ENCODE measurements at regions not wholly inside any gene's neighbourhood (a gene's known extent, or its start where the extent isn't known, plus 50 kb on each side); places are given as distances from the start of the nearest gene placed in this dataset.
"Not testable (repeated sequence)": the region's sequence is repeated elsewhere in the genome, so short reads cannot be mapped to it uniquely, and the experiment has no call there.

DNA sequence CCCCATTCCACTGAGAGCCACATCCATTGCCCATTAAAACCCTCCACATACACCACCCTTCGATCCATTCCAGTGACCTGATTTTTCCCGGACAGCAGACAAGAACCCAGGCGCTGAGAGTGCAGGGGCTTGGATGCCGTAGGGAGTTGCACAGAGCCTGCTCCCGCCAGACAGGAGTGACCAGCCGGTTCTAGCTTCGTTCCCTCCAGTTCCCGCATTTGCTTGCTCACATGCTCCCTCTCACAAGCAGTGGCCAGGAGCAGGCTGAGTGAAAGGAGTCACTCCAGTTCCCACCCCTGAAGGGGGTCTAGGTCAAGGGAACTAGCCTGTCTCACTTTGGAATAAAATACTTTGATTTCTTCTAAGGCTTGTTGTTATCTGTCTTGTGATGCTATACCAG, 119.5 kb downstream of the SKIDA1 start:
- no peak for DNase-seq

DNA sequence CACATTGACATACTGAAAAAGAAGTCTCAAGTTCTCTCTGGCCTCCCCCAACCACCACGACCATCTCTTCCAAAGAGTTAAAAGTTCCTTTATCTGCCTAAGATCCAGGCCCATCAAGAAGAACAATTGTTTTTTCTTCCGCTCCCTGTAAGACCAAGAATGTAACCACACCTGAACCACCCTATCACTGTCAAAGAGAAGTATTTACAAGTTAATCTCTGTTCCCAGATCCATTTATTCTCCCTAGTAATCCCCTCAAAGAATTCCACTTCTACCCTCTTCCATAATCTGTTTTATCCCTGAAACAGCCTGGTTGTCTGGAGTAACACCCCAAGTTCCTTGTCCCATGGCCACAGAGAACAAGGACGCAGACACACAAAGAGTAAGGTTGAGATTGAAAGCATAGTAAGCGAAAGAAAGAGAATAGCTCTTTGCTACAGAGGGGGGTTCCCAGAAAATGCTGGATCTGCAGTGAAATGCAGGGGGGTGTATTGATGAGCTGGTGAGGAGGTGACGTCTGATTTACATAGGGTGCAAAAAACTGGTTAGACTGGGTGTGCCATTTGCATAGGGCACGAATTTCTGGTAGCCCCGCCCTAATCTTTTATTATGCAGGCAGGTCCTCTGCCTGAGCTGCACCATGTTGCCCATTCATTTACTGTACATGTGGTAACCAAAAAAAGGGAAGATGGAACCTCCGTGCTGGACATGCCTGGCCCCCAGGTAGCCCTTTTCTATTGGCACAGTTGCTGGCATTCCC, 122.0 kb downstream of the SKIDA1 start:
- DNase-seq = no peak

- peak in 1 of 2 experiments; percentile 17 for DNase-seq
These were observed 122.8 kb downstream of the SKIDA1 start for GRCh38 chr10:21402606-21403083.

GRCh38 chr10:21401196-21401595, 124.3 kb downstream of the SKIDA1 start:
- DNase-seq = no peak

DNA sequence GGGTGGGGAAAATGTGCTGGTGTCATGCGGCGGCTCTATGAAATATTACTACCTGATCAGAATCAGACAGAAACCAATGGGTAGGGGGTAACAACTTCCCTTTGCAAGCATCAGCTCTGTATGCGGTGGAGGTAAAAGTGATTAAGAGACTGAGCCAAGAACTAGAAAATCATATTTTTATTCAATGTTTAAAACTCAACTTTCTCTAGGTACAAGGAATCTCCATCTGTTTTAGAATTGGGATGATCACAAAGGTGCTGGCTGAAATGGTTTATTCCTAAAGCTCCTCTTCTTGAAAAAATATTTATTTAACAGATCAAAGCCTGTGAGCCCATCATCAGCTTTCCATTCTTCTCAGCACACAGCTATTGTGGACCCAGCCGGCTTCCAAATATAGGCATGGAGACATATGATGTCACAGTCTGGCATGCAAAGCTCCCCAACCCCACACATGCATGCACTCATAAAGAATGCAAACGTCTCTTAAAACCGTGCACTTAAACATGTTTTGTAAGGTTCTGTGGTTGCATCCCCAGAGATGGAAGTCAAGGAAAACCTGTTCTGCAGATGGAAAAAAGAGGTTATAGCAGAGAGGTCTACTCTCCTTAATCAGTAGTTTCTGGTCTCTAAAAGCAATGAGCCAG, 126.0 kb downstream of the SKIDA1 start:
- DNase-seq = peak in 1 of 2 experiments; percentile 13

GRCh38 chr10:21398563-21399231, 126.8 kb downstream of the SKIDA1 start:
- no peak for DNase-seq

DNA sequence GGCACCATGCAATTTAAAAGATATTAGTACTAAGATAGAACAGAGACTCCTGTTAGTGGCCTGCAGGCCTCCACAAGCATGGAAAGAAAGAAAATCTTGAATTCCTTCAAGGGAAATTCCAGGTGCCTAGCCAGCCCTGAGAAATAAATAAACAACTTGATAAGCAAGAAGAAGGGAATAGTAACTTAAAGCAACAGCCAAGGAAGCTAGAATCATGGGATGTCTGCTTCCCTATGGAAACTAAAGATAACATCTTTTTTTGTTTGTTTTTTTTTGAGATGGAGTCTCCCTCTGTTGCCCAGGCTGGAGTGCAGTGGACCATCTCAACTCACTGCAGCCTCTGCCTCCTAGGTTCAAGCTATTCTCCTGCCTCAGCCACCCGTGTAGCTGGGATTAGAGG, 128.6 kb downstream of the SKIDA1 start:
- DNase-seq = no peak

DNA sequence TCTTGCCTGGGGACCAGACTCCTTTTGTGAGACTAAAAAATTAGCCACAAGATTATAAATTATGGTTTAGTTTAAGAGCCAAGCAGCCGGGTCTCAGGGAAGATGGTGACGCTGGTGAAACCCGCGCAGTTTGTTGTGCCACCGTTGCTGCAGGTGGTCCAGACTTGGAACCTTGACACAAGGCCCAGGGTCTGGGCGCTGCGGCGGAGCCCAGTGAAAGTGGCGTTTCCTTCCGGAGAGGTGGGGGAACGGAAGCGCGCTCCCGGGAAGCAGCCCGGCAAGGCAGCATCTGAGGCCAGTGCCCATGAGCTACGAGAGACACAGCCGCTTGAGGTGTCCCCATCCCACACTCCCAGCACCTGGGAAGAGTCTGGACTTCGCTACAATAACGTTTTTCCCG, 131.6 kb downstream of the SKIDA1 start:
- no peak for DNase-seq

DNA sequence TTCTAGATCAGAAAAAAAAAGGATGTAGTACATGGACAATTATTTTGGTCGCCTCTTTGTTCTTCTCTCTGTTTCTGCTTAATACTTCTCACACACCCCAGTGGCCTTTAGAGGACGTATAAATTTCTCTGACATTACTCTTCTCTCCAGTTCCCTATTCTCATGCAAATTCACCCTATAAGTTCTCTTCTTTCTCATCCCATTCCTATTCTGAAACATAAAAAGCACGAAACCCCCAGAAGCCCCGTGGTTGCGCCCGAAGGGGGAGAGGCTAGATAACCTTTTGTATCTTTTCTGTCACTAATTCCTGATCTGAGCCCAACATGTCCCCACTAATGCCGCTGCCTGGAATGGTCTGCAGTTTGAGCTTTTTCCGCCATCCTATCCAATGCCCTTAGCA, 136.9 kb downstream of the SKIDA1 start:
- DNase-seq = no peak

- DNase-seq = no peak
These were observed 137.6 kb downstream of the SKIDA1 start for GRCh38 chr10:21387868-21388267.

GRCh38 chr10:21385996-21386585, 139.4 kb downstream of the SKIDA1 start:
- DNase-seq = no peak

- no peak for DNase-seq
These were observed 139.9 kb downstream of the SKIDA1 start for GRCh38 chr10:21385536-21385935.

DNA sequence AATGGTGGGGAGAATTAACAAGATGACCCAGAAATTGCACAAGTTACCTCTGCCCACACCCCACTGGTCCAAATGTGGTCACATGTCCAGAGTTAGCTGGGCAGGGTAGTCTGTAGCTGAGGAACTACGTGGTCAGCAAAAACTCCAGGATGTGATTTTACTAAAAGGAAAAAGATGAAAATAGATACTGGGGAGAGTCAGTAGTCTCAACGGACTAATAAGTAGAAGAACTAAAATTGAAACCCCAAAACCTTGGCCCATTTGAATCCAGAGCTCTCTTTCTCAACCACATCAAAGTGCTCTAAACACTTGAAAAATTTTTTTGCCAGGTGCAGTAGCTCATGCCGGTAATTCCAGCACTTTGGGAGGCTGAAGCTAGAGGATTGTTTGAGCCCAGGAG, 146.3 kb downstream of the SKIDA1 start:
- no peak for DNase-seq

DNA sequence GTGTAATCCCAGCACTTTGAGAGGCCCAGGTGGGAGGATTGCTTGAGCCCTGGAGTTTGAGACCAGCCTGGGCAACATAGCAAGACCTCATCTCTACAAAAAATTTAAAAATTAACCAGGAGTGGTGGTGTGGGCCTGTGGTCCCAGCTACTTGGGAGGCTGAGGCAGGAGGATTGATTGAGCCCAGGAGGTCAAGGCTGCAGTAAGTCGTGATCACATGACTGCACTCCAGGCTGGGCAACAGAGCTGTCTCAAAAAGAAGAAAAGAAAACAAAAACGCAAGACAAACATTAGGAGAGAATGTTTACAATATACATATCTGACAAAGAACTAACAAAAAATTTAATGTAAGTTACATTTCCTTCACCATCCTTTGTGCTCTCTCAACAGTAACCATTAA, 150.2 kb downstream of the SKIDA1 start:
- not testable (repeated sequence) for DNase-seq

GRCh38 chr10:21373881-21374280, 151.6 kb downstream of the SKIDA1 start:
- DNase-seq = not testable (repeated sequence)

DNA sequence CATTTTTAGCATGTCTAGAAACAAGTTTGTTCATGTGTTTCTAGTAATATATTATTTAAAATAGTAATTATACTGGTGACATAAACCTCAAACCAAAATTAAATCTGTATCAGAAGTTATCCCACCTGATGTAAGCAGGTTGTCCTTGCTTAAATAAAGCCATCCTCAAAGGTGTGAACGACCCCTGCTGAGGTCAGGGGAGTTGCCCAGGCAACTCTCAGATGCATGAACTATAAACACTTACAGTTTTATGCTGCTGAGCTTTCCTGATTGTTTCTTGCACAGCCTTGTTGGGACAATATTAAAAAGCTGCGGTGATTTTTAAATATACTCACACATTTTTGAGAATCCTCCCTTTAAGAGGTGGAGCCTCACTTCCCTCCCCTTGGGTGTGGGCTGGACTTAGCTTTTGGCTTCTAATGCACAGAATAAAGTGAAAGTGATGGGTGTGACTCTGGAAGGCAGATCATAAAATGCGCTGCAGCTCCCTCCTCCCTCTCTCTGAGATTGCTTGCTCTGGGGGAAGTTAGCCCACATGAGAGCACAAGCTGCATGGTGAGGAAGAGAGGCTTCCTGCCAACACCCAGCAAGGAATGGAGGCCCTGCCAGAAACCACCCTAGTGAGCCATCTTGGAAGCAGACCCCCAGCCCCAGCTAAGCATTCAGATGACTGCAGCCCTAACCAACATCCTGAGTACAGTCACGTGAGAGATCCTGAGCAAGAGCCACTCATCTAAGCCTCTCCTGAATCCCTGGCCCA, 152.7 kb downstream of the SKIDA1 start:
- peak; percentile 23 to 76 for DNase-seq

- no peak for DNase-seq
These were observed 155.8 kb downstream of the SKIDA1 start for GRCh38 chr10:21369697-21370096.

DNA sequence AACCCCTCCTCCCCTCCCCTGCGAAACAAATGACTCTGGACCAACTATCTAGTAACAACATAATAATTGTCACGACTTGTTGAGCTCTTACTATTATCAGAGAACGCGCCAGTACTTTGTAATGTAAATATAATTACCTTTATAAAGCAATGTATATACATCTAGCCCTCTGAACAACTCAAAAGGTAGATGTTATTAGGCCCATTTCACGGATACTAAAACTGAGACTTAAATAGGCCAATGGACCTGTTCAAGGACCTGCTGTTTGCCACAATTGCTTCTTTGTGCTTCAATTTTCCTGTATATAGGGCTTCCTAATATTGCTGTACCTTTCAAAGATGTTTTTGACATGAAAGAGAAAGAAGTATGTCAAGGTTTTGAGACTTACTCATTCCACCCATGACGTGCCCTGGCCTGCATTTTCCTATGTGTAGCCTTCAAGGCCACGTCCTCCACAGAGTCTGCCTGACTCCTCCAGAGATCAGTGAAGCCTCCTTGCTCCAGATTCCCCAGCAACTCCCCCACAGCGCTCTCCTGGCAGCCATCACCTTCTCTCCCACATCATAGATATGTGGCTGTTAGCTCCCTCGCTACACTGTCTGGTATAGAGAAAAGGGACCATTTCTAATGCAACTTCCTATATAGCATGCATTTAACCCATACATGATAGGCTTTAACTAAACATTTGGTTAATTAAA, 156.6 kb downstream of the SKIDA1 start:
- DNase-seq = no peak

- DNase-seq = no peak
These were observed 157.4 kb downstream of the SKIDA1 start for GRCh38 chr10:21368022-21368582.

DNA sequence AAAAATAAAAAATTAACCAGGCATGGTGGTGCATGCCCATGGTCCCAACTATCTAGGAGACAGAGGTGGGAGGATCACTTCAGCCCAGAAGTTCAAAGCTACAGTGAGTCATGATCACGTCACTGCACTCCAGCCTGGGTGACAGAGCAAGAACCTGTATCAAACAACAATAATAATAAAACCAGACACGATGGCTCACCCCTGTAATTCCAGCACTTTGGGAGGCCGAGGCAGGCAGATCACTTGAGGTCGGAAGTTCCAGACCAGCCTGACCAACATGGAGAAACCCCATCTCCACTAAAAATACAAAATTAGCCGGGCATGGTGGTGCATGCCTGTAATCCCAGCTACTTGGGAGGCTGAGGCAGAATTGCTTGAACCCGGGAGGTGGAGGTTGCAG, 159.4 kb downstream of the SKIDA1 start:
- DNase-seq = not testable (repeated sequence)

- DNase-seq = no peak
These were observed 161.0 kb downstream of the SKIDA1 start for GRCh38 chr10:21364196-21365114.

All from NCI-H446 (cell line).